ENCODE measurements at regions not wholly inside any gene's neighbourhood (a gene's known extent, or its start where the extent isn't known, plus 50 kb on each side); places are given as distances from the start of the nearest gene placed in this dataset.

DNA sequence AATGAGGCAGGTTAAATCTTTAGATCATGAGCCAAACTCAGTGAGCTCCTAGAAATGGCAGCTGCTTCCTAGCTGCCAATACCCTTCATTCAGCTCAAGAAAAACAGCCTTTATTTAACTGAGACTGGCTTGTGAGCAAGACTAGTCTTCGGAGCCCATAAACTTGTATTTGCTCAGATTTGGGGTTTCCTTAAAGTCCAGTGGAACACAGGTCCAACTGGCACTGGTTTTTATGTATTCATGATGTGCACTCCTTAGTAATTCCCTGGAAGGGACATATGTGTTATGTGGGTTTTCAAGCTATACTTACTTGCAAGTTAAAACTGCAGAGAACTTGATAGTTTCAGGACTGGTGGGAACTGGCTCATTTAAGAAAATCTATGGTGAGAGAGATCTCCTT, 380.1 kb upstream of the TMEM132C start:
- Mint-ChIP-seq H3K27me3 (ENCODE audit: insufficient read depth, low read depth, poor library complexity) (peaks cover 2% of the 10 kb centered on the region), H3K4me3 (no peak overlapping the region), H3K27ac (no peak overlapping the region), H3K4me1 (no peaks in the 10 kb centered on the region), H3K36me3 (ENCODE audit: low read depth) (peaks cover 36% of the 10 kb centered on the region), H3K9me3 (peaks cover 100% of the 10 kb centered on the region)
- no peaks in the 10 kb centered on the region for H3K9me2 ChIP-seq (ENCODE audit: insufficient read depth)
- H4K20me1 ChIP-seq (replicated peaks; ENCODE audit: insufficient read depth): no peaks in the 10 kb centered on the region
- no peak overlapping the region for H3K4me2 ChIP-seq
- no peaks in the 10 kb centered on the region for H3F3A ChIP-seq (replicated peaks; ENCODE audit: low read depth)
- TF ChIP-seq ZNF331 (CRISPR knock-in tag; IDR thresholded peaks at IDR 0.05; ENCODE audit: low read depth) (no peak), EZH2phosphoT487 (IDR thresholded peaks at IDR 0.05; ENCODE audit: unreplicated experiment) (no peak), ZNF462 (CRISPR knock-in tag; IDR thresholded peaks at IDR 0.05) (no peak), EZH2 (IDR thresholded peaks at IDR 0.05; ENCODE audit: low read depth, unreplicated experiment) (no peak), CREB1 (CRISPR knock-in tag; IDR thresholded peaks at IDR 0.05; ENCODE audit: low read depth) (no peak), ETS1 (IDR thresholded peaks at IDR 0.05) (no peak), JUNB (IDR thresholded peaks at IDR 0.05; ENCODE audit: unreplicated experiment) (no peak), ZNF114 (CRISPR knock-in tag; IDR thresholded peaks at IDR 0.05) (no peak), POLR2AphosphoS5 (IDR thresholded peaks at IDR 0.05; ENCODE audit: low read depth) (no peak), NANOG (IDR thresholded peaks at IDR 0.05; ENCODE audit: borderline replicate concordance) (no peak), STAT1 (IDR thresholded peaks at IDR 0.05; ENCODE audit: unreplicated experiment) (no peak)
- TF ChIP-seq, protein P1, sequence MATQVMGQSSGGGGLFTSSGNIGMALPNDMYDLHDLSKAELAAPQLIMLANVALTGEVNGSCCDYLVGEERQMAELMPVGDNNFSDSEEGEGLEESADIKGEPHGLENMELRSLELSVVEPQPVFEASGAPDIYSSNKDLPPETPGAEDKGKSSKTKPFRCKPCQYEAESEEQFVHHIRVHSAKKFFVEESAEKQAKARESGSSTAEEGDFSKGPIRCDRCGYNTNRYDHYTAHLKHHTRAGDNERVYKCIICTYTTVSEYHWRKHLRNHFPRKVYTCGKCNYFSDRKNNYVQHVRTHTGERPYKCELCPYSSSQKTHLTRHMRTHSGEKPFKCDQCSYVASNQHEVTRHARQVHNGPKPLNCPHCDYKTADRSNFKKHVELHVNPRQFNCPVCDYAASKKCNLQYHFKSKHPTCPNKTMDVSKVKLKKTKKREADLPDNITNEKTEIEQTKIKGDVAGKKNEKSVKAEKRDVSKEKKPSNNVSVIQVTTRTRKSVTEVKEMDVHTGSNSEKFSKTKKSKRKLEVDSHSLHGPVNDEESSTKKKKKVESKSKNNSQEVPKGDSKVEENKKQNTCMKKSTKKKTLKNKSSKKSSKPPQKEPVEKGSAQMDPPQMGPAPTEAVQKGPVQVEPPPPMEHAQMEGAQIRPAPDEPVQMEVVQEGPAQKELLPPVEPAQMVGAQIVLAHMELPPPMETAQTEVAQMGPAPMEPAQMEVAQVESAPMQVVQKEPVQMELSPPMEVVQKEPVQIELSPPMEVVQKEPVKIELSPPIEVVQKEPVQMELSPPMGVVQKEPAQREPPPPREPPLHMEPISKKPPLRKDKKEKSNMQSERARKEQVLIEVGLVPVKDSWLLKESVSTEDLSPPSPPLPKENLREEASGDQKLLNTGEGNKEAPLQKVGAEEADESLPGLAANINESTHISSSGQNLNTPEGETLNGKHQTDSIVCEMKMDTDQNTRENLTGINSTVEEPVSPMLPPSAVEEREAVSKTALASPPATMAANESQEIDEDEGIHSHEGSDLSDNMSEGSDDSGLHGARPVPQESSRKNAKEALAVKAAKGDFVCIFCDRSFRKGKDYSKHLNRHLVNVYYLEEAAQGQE (IDR thresholded peaks at IDR 0.05; ENCODE audit: unreplicated experiment): no peak
- TF ChIP-seq, protein P2, sequence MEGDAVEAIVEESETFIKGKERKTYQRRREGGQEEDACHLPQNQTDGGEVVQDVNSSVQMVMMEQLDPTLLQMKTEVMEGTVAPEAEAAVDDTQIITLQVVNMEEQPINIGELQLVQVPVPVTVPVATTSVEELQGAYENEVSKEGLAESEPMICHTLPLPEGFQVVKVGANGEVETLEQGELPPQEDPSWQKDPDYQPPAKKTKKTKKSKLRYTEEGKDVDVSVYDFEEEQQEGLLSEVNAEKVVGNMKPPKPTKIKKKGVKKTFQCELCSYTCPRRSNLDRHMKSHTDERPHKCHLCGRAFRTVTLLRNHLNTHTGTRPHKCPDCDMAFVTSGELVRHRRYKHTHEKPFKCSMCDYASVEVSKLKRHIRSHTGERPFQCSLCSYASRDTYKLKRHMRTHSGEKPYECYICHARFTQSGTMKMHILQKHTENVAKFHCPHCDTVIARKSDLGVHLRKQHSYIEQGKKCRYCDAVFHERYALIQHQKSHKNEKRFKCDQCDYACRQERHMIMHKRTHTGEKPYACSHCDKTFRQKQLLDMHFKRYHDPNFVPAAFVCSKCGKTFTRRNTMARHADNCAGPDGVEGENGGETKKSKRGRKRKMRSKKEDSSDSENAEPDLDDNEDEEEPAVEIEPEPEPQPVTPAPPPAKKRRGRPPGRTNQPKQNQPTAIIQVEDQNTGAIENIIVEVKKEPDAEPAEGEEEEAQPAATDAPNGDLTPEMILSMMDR (conservative IDR thresholded peaks at IDR 0.05; ENCODE audit: low read depth in 2 of 2): no peak
- no peak overlapping the region for H3K4me3 ChIP-seq
- DNase-seq (ENCODE audit: low spot score) (no peak), ATAC-seq (no peak)
- no peaks in the 10 kb centered on the region for H3K4me1 ChIP-seq (ENCODE audit: insufficient read depth)
- no peaks in the 10 kb centered on the region; the same call in 1 of the 2 replicates for H3K36me3 ChIP-seq (ENCODE audit: insufficient read depth)
- H3K79me2 ChIP-seq (replicated peaks; ENCODE audit: insufficient read depth): no peaks in the 10 kb centered on the region
- no peak overlapping the region for H3K27ac ChIP-seq (ENCODE audit: low read depth)
- H2AFZ ChIP-seq: no peak overlapping the region
- H3K27me3 ChIP-seq (ENCODE audit: insufficient read depth): no peaks in the 10 kb centered on the region
